Endothelial cell of umbilical vein (primary cell): ENCODE measurements at regions not wholly inside any gene's neighbourhood (a gene's known extent, or its start where the extent isn't known, plus 50 kb on each side); places are given as distances from the start of the nearest gene placed in this dataset.
A peak's percentile ranks its signal among the peaks of the same experiment; 100 is the strongest.
"Not testable (repeated sequence)": the region's sequence is repeated elsewhere in the genome, so short reads cannot be mapped to it uniquely, and the experiment has no call there.

Source experiments
- BruUV-seq: library from RNA; stranded (reverse); fragments of 400-500 nt; replicated peaks from 2 replicates; lab custom pipeline; 2021; lab: Mats Ljungman, UMichigan
- CTCF ChIA-PET: fragments of 300-600, 350-600 bp; sonication (Branson Sonifier 250); formaldehyde crosslinking; loops from one replicate; lab custom pipeline; 2021; ENCODE audit warnings: antibody characterized with exemption, inconsistent platforms; lab: Charles Lee
- POLR2A ChIA-PET: fragments of 300-600, 350-600 bp; sonication (Branson Sonifier 250); formaldehyde crosslinking; loops from one replicate; lab custom pipeline; 2021; ENCODE audit warnings: antibody characterized with exemption, inconsistent platforms; lab: Charles Lee
- DNase-seq: peaks from one replicate; pipeline ENCODE4 v3.0.0-alpha.2; 2011; ENCODE audit warnings: low read depth, low spot score
- FAIRE-seq: peaks from 2 replicates; lab custom pipeline; 2011; peaks lifted over from hg19 to GRCh38; lab: Jason Lieb, UNC
- H2AFZ ChIP-seq: 2 replicates; pipeline ENCODE4 v1.6.0; 2012; ENCODE audit warnings: low read depth, low read length, control low read depth, inconsistent platforms
- H3K27ac ChIP-seq: 2 replicates; pipeline ENCODE4 v1.5.1; 2011; ENCODE audit warnings: low read depth, mild to moderate bottlenecking, control low read depth, low read length, moderate library complexity; ENCODE audit not compliant: insufficient read depth
- H3K27me3 ChIP-seq, 2 experiments: 2 replicates each; pipeline versions ENCODE4 v1.6.0 to v1.6.1; 2011; ENCODE audit warnings: low read length in 2 of 2, mixed read lengths in 1 of 2; ENCODE audit not compliant: control insufficient read depth in 2 of 2, insufficient read depth in 2 of 2
- H3K36me3 ChIP-seq, 2 experiments: 2 replicates in 1 of 2; 3 replicates in 1 of 2; pipeline ENCODE4 v1.5.1; 2011; ENCODE audit warnings: low read length in 2 of 2, mild to moderate bottlenecking in 1 of 2, moderate library complexity in 1 of 2; ENCODE audit not compliant: control insufficient read depth in 2 of 2, insufficient read depth in 2 of 2; ENCODE audit errors: extremely low read depth in 1 of 2
- H3K4me1 ChIP-seq: 3 replicates; pipeline ENCODE4 v1.5.1; 2011; ENCODE audit warnings: mild to moderate bottlenecking, low read length; ENCODE audit not compliant: control insufficient read depth, insufficient read depth; ENCODE audit errors: extremely low read depth
- H3K4me2 ChIP-seq: 2 replicates; pipeline ENCODE4 v1.6.1; 2011; ENCODE audit warnings: low read length, control low read depth, mixed read lengths; ENCODE audit not compliant: insufficient read depth
- H3K4me3 ChIP-seq, 3 experiments: fragments of 200-600 bp in 1 of 3; sonication (generic), shearing (Covaris generic) in 1 of 3; replicated peaks in 1 of 3; 2 replicates each; pipeline ENCODE4 v1.5.1; 2011 to 2016; ENCODE audit warnings: control low read depth in 3 of 3, low read length in 3 of 3, mild to moderate bottlenecking in 2 of 3, inconsistent platforms in 1 of 3, low read depth in 1 of 3, moderate library complexity in 1 of 3; ENCODE audit not compliant: insufficient read depth in 1 of 3
- H3K79me2 ChIP-seq: 2 replicates; pipeline ENCODE4 v1.6.0; 2012; ENCODE audit warnings: low read length, inconsistent platforms; ENCODE audit not compliant: control insufficient read depth, insufficient read depth
- H3K9ac ChIP-seq: replicated peaks from 2 replicates; pipeline ENCODE3; 2011; ENCODE audit warnings: low read length, control low read depth; ENCODE audit not compliant: insufficient read depth; ENCODE audit errors: extremely low read depth
- H3K9me1 ChIP-seq: replicated peaks from 3 replicates; pipeline ENCODE4 v1.6.0; 2011; ENCODE audit warnings: mild to moderate bottlenecking, low read length; ENCODE audit not compliant: control insufficient read depth, insufficient read depth; ENCODE audit errors: extremely low read depth
- H3K9me3 ChIP-seq: replicated peaks from 2 replicates; pipeline ENCODE4 v1.5.1; 2012; ENCODE audit warnings: low read length, inconsistent platforms; ENCODE audit not compliant: control insufficient read depth, insufficient read depth
- H4K20me1 ChIP-seq: replicated peaks from 2 replicates; pipeline ENCODE3; 2011; ENCODE audit warnings: mild to moderate bottlenecking, low read length; ENCODE audit not compliant: control insufficient read depth, insufficient read depth; ENCODE audit errors: extremely low read depth
- EZH2 ChIP-seq: IDR thresholded peaks from 2 replicates; pipeline ENCODE4 v1.6.1; 2012; ENCODE audit warnings: borderline replicate concordance, low read depth, mild to moderate bottlenecking, moderate library complexity, low read length, inconsistent platforms; ENCODE audit not compliant: severe bottlenecking
- FOS ChIP-seq: IDR thresholded peaks from 2 replicates; pipeline ENCODE4 v1.6.1; 2011; ENCODE audit warnings: mild to moderate bottlenecking, low read length, moderate library complexity, borderline replicate concordance; ENCODE audit not compliant: insufficient read depth
- GATA2 ChIP-seq: IDR thresholded peaks from 2 replicates; pipeline ENCODE4 v1.7.0; 2011; ENCODE audit warnings: low read depth, mild to moderate bottlenecking, moderate library complexity, mixed read lengths, low read length; ENCODE audit not compliant: insufficient read length, insufficient read depth
- JUN ChIP-seq: IDR thresholded peaks from 2 replicates; pipeline ENCODE4 v1.6.1; 2011; ENCODE audit warnings: borderline replicate concordance, low read depth; ENCODE audit not compliant: insufficient read length, insufficient read depth
- MYC ChIP-seq: IDR thresholded peaks from one replicate; pipeline ENCODE4 v1.6.1; 2011; ENCODE audit warnings: mild to moderate bottlenecking, low read depth, low read length
- POLR2A ChIP-seq: IDR thresholded peaks from 2 replicates; pipeline ENCODE4 v1.6.1; 2012; ENCODE audit warnings: low read depth, mild to moderate bottlenecking, control low read depth, low read length
- POLR2AphosphoS5 ChIP-seq: IDR thresholded peaks from 2 replicates; pipeline ENCODE4 v1.6.1; 2012; ENCODE audit warnings: low read depth, mild to moderate bottlenecking, control low read depth, low read length, moderate library complexity; ENCODE audit not compliant: insufficient read depth
- dilution Hi-C: fragments of 300-500 bp; cut with MboI; formaldehyde crosslinking; loops from one replicate; pipeline ENCODE4 v1.15.0; 2019; ENCODE audit warnings: low sequenced_read_pairs; ENCODE audit not compliant: extremely low pct_ligation_motif_present
- intact Hi-C: fragments of 100-400 bp; cut with micrococcal nuclease; formaldehyde crosslinking; loops from one replicate; pipeline ENCODE4 v1.10.0; 2022
- TF ChIP-seq, protein P1 (sequence below), 2 donors: IDR thresholded peaks; 1 replicate in 1 of 2; 2 replicates in 1 of 2; pipeline ENCODE4 v1.5.1; 2011; ENCODE audit warnings: low read length in 2 of 2, mild to moderate bottlenecking in 2 of 2, moderate library complexity in 2 of 2, control low read depth in 1 of 2, inconsistent platforms in 1 of 2, low read depth in 1 of 2; ENCODE audit not compliant: insufficient read depth in 1 of 2; ENCODE audit errors: extremely low read depth in 1 of 2
- TF ChIP-seq, protein P2 (sequence below): IDR thresholded peaks from 2 replicates; pipeline ENCODE4 v1.6.1; 2011; ENCODE audit not compliant: insufficient read depth, insufficient read length

DNA sequence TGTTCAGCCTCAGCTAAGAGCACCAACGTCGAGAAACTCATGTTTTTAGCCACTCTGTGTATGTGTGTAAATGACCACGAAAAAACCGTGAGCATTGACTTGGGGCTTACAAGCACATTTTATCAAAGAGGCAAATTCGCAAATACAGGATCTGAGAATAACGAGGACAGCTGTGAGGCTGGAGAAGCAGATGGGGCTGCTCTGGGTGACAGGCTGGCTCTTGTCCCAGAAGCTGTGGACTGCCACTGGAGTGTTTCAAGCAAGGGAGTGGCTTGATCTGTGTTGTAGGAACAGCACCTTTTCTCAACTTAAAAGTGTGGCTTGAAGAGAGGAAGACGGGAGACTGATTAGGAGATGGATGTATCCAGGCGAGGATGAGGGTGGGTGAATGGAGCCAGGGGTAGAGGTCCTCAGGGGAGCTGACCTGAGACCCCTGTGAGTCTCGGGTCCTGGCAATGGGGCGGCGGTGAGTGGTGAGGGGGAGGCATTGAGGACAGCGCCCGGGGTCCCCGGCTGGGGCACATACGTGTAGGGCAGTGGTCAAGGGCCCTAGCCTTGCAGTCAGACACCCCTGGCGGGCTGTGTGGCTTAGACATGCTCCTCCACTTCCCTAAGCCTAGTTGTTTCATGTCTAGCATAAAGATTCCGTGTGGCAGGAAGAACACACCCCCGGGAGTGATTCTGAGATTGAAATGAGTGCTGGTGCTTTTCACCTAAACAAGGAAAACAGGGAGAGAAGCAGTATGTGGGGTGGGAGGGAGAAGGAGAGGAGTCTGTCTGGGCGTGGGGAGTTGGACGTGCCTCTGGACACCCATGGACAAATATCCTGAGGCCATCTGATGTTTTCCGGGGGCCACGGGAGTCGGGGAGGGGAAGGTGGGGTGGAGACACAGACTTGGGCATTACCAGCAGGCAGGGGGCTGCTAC lies 76.3 kb downstream of the FAM50B start:
- H3K36me3 ChIP-seq, H4K20me1 ChIP-seq, H3K9me3 ChIP-seq, H3K4me3 ChIP-seq, H3K27ac ChIP-seq, intact Hi-C loops, DNase-seq, H3K9me1 ChIP-seq, H3K27me3 ChIP-seq, POLR2A ChIA-PET, dilution Hi-C loops, H3K4me2 ChIP-seq, BruUV-seq, CTCF ChIA-PET, H3K9ac ChIP-seq, H3K4me1 ChIP-seq, H3K79me2 ChIP-seq: not testable (repeated sequence)
- peak; percentile 52 for FAIRE-seq
- H2AFZ ChIP-seq, result peak overlapping the region; percentile 75

DNA sequence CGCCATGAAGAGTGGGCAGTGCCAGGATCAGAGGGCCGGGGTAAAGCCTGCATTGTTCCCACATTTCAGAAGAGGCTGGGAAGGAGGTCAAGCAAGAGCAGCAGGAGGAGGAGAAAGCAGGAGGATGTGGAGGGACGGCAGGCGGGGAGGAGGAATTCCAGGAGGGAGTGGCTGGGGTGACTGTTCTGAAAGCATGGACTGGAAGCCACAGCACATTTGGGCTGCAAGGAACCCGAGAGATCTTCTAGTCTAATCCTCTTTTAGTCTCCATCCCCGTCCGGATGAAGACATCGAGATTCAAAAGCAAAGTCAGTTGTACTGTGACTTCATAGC lies 76.9 kb downstream of the FAM50B start:
- H3K4me1 ChIP-seq, result no peaks in the 10 kb centered on the region
- ChIA-PET POLR2A (no interaction called here), CTCF (interaction anchor here (2.0 kb wide), 1 partner anchor 52 kb away, joined by 9 read pairs; no protein-coding TSS in a partner anchor)
- H3K9me3 ChIP-seq, result no peaks in the 10 kb centered on the region
- FAIRE-seq, result peak; percentile 76
- dilution Hi-C loops, result no loop called here
- H3K4me2 ChIP-seq, result no peak overlapping the region
- intact Hi-C loops, result no loop called here
- no peaks in the 10 kb centered on the region for H3K79me2 ChIP-seq
- DNase-seq, result no peak
- no peaks in the 10 kb centered on the region for H3K27me3 ChIP-seq
- H3K9me1 ChIP-seq, result no peaks in the 10 kb centered on the region
- no peak overlapping the region for H3K9ac ChIP-seq
- no TSS peak for BruUV-seq
- TF ChIP-seq POLR2AphosphoS5, result no peak
- TF ChIP-seq POLR2A, result no peak
- TF ChIP-seq, protein P1, sequence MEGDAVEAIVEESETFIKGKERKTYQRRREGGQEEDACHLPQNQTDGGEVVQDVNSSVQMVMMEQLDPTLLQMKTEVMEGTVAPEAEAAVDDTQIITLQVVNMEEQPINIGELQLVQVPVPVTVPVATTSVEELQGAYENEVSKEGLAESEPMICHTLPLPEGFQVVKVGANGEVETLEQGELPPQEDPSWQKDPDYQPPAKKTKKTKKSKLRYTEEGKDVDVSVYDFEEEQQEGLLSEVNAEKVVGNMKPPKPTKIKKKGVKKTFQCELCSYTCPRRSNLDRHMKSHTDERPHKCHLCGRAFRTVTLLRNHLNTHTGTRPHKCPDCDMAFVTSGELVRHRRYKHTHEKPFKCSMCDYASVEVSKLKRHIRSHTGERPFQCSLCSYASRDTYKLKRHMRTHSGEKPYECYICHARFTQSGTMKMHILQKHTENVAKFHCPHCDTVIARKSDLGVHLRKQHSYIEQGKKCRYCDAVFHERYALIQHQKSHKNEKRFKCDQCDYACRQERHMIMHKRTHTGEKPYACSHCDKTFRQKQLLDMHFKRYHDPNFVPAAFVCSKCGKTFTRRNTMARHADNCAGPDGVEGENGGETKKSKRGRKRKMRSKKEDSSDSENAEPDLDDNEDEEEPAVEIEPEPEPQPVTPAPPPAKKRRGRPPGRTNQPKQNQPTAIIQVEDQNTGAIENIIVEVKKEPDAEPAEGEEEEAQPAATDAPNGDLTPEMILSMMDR (IDR thresholded peaks at IDR 0.05; ENCODE audit: extremely low read depth in 1 of 2, insufficient read depth in 1 of 2, low read depth in 1 of 2, low read length in 2 of 2), result no peak
- no peak for TF ChIP-seq GATA2
- TF ChIP-seq FOS, result no peak
- TF ChIP-seq, protein P2, sequence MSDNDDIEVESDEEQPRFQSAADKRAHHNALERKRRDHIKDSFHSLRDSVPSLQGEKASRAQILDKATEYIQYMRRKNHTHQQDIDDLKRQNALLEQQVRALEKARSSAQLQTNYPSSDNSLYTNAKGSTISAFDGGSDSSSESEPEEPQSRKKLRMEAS, result no peak
- TF ChIP-seq EZH2, result no peak
- no peak for TF ChIP-seq JUN
- no peak for TF ChIP-seq MYC
- H3K36me3 ChIP-seq, result no peaks in the 10 kb centered on the region
- no peaks in the 10 kb centered on the region for H4K20me1 ChIP-seq
- peak overlapping the region; percentile 75 for H2AFZ ChIP-seq
- H3K27ac ChIP-seq, result no peak overlapping the region
- no peak overlapping the region for H3K4me3 ChIP-seq
